ENCODE measurements at regions not wholly inside any gene's neighbourhood (a gene's known extent, or its start where the extent isn't known, plus 50 kb on each side); places are given as distances from the start of the nearest gene placed in this dataset.
"Not testable (repeated sequence)": the region's sequence is repeated elsewhere in the genome, so short reads cannot be mapped to it uniquely, and the experiment has no call there.

GRCh38 chr10:124171561-124171960 is 78.2 kb upstream of the CHST15 start:
- Mint-ChIP-seq H3K4me3 (no peak overlapping the region), H3K36me3 (ENCODE audit: low read depth) (no peaks in the 10 kb centered on the region), H3K27ac (no peak overlapping the region), H3K4me1 (ENCODE audit: low read depth) (peaks cover 9% of the 10 kb centered on the region), H3K27me3 (peaks cover 37% of the 10 kb centered on the region), H3K9me3 (peaks cover 9% of the 10 kb centered on the region)
- intact Hi-C loops (cut with micrococcal nuclease): no loop called here

- H3K27me3 Mint-ChIP-seq: peaks cover 28% of the 10 kb centered on the region
- H3K9me3 Mint-ChIP-seq: peaks cover 10% of the 10 kb centered on the region
- H3K27ac Mint-ChIP-seq: no peak overlapping the region
- peaks cover under 1% of the 10 kb centered on the region for H3K4me1 Mint-ChIP-seq (ENCODE audit: low read depth)
- no peak overlapping the region for H3K4me3 Mint-ChIP-seq
- intact Hi-C loops (cut with micrococcal nuclease): no loop called here
- no peaks in the 10 kb centered on the region for H3K36me3 Mint-ChIP-seq (ENCODE audit: low read depth)
Measured at GRCh38 chr10:124170631-124171030, 77.2 kb upstream of the CHST15 start.

GRCh38 chr10:124168991-124169802 is 75.8 kb upstream of the CHST15 start:
- no peak overlapping the region for H3K4me3 Mint-ChIP-seq
- H3K27ac Mint-ChIP-seq: no peak overlapping the region
- no peaks in the 10 kb centered on the region for H3K36me3 Mint-ChIP-seq (ENCODE audit: low read depth)
- H3K9me3 Mint-ChIP-seq: peaks cover 10% of the 10 kb centered on the region
- no peaks in the 10 kb centered on the region for H3K4me1 Mint-ChIP-seq (ENCODE audit: low read depth)
- peaks cover 29% of the 10 kb centered on the region for H3K27me3 Mint-ChIP-seq
- intact Hi-C loops (cut with micrococcal nuclease): no loop called here

- Mint-ChIP-seq H3K9me3 (peaks cover 10% of the 10 kb centered on the region), H3K27ac (no peak overlapping the region), H3K4me1 (ENCODE audit: low read depth) (no peaks in the 10 kb centered on the region), H3K36me3 (ENCODE audit: low read depth) (no peaks in the 10 kb centered on the region), H3K4me3 (no peak overlapping the region), H3K27me3 (peaks cover 27% of the 10 kb centered on the region)
- intact Hi-C loops (cut with micrococcal nuclease): no loop called here
Measured at GRCh38 chr10:124168581-124168980, 75.2 kb upstream of the CHST15 start.

- H3K4me3 Mint-ChIP-seq; H3K4me1 Mint-ChIP-seq (ENCODE audit: low read depth); H3K36me3 Mint-ChIP-seq (ENCODE audit: low read depth); intact Hi-C loops (cut with micrococcal nuclease); H3K9me3 Mint-ChIP-seq; H3K27ac Mint-ChIP-seq: not testable (repeated sequence)
- H3K27me3 Mint-ChIP-seq: peaks cover 22% of the 10 kb centered on the region
Measured at GRCh38 chr10:124167925-124168324, 74.5 kb upstream of the CHST15 start.

- H3K4me3 Mint-ChIP-seq: no peak overlapping the region
- H3K27me3 Mint-ChIP-seq: peaks cover 22% of the 10 kb centered on the region
- H3K4me1 Mint-ChIP-seq (ENCODE audit: low read depth): no peaks in the 10 kb centered on the region
- H3K27ac Mint-ChIP-seq: no peak overlapping the region
- intact Hi-C loops (cut with micrococcal nuclease): no loop called here
- H3K9me3 Mint-ChIP-seq: peaks cover 10% of the 10 kb centered on the region
- no peaks in the 10 kb centered on the region for H3K36me3 Mint-ChIP-seq (ENCODE audit: low read depth)
Measured at GRCh38 chr10:124166431-124167125, 73.2 kb upstream of the CHST15 start.

GRCh38 chr10:124165827-124166226 is 72.4 kb upstream of the CHST15 start:
- peaks cover 27% of the 10 kb centered on the region for H3K27me3 Mint-ChIP-seq
- H3K27ac Mint-ChIP-seq: no peak overlapping the region
- H3K36me3 Mint-ChIP-seq (ENCODE audit: low read depth): no peaks in the 10 kb centered on the region
- peaks cover 10% of the 10 kb centered on the region for H3K9me3 Mint-ChIP-seq
- H3K4me1 Mint-ChIP-seq (ENCODE audit: low read depth): no peaks in the 10 kb centered on the region
- H3K4me3 Mint-ChIP-seq: no peak overlapping the region
- intact Hi-C loops (cut with micrococcal nuclease): no loop called here

- intact Hi-C loops (cut with micrococcal nuclease): no loop called here
- H3K27me3 Mint-ChIP-seq: peaks cover 31% of the 10 kb centered on the region
- H3K27ac Mint-ChIP-seq: no peak overlapping the region
Measured at GRCh38 chr10:124165311-124165710, 71.9 kb upstream of the CHST15 start.

GRCh38 chr10:124164264-124164663 is 70.9 kb upstream of the CHST15 start:
- Mint-ChIP-seq H3K9me3 (peaks cover 10% of the 10 kb centered on the region), H3K4me3 (no peak overlapping the region), H3K27ac (no peak overlapping the region), H3K4me1 (ENCODE audit: low read depth) (peaks cover 4% of the 10 kb centered on the region), H3K27me3 (peaks cover 41% of the 10 kb centered on the region), H3K36me3 (ENCODE audit: low read depth) (no peaks in the 10 kb centered on the region)
- intact Hi-C loops (cut with micrococcal nuclease): loop anchor here (5.0 kb wide), 1 partner anchor 37 kb away; no protein-coding TSS in a partner anchor

More at GRCh38 chr10:124165311-124165710, 71.9 kb upstream of the CHST15 start:
- Mint-ChIP-seq H3K4me3 (no peak overlapping the region), H3K4me1 (ENCODE audit: low read depth) (no peaks in the 10 kb centered on the region), H3K9me3 (peaks cover 10% of the 10 kb centered on the region), H3K36me3 (ENCODE audit: low read depth) (no peaks in the 10 kb centered on the region)

- intact Hi-C loops (cut with micrococcal nuclease): loop anchor here (5.0 kb wide), 1 partner anchor 36 kb away; no protein-coding TSS in a partner anchor
- no peak overlapping the region for H3K4me3 Mint-ChIP-seq
- peaks cover 4% of the 10 kb centered on the region for H3K4me1 Mint-ChIP-seq (ENCODE audit: low read depth)
- peaks cover 45% of the 10 kb centered on the region for H3K27me3 Mint-ChIP-seq
- H3K36me3 Mint-ChIP-seq (ENCODE audit: low read depth): no peaks in the 10 kb centered on the region
- peaks cover 10% of the 10 kb centered on the region for H3K9me3 Mint-ChIP-seq
- no peak overlapping the region for H3K27ac Mint-ChIP-seq
Measured at GRCh38 chr10:124162774-124163354, 69.5 kb upstream of the CHST15 start.

GRCh38 chr10:124162136-124162535 is 68.7 kb upstream of the CHST15 start:
- H3K36me3 Mint-ChIP-seq (ENCODE audit: low read depth): no peaks in the 10 kb centered on the region
- H3K27ac Mint-ChIP-seq: no peak overlapping the region
- peaks cover 4% of the 10 kb centered on the region for H3K4me1 Mint-ChIP-seq (ENCODE audit: low read depth)
- H3K4me3 Mint-ChIP-seq: no peak overlapping the region
- H3K27me3 Mint-ChIP-seq: peaks cover 50% of the 10 kb centered on the region
- intact Hi-C loops (cut with micrococcal nuclease): loop anchor here (5.0 kb wide), 1 partner anchor 35 kb away; no protein-coding TSS in a partner anchor
- H3K9me3 Mint-ChIP-seq: peaks cover 7% of the 10 kb centered on the region

GRCh38 chr10:124161601-124162000 is 68.2 kb upstream of the CHST15 start:
- peaks cover 50% of the 10 kb centered on the region for H3K27me3 Mint-ChIP-seq
- intact Hi-C loops (cut with micrococcal nuclease): loop anchor here (5.0 kb wide), 1 partner anchor 34 kb away; no protein-coding TSS in a partner anchor
- H3K9me3 Mint-ChIP-seq: peaks cover 2% of the 10 kb centered on the region
- H3K36me3 Mint-ChIP-seq (ENCODE audit: low read depth): no peaks in the 10 kb centered on the region
- no peak overlapping the region for H3K4me3 Mint-ChIP-seq
- no peak overlapping the region for H3K27ac Mint-ChIP-seq
- H3K4me1 Mint-ChIP-seq (ENCODE audit: low read depth): peaks cover 4% of the 10 kb centered on the region

- H3K27ac Mint-ChIP-seq: no peak overlapping the region
Measured at GRCh38 chr10:124160943-124161582, 67.7 kb upstream of the CHST15 start.

More at GRCh38 chr10:124160943-124161582, 67.7 kb upstream of the CHST15 start:
- intact Hi-C loops (cut with micrococcal nuclease): loop anchor here (5.0 kb wide), 1 partner anchor 34 kb away; no protein-coding TSS in a partner anchor
- peaks cover 4% of the 10 kb centered on the region for H3K4me1 Mint-ChIP-seq (ENCODE audit: low read depth)
- H3K9me3 Mint-ChIP-seq: no peaks in the 10 kb centered on the region
- peaks cover 51% of the 10 kb centered on the region for H3K27me3 Mint-ChIP-seq
- no peak overlapping the region for H3K4me3 Mint-ChIP-seq
- no peaks in the 10 kb centered on the region for H3K36me3 Mint-ChIP-seq (ENCODE audit: low read depth)

Measured in dendritic cell treated with granulocyte-macrophage colony-stimulating factor and Interleukin-4, amounts not matched to agents 40 ng/mL and 50 ng/mL, for 4 days (primary cell).